HepG2 (cell line): ENCODE measurements at regions not wholly inside any gene's neighbourhood (a gene's known extent, or its start where the extent isn't known, plus 50 kb on each side); places are given as distances from the start of the nearest gene placed in this dataset.
A peak's percentile ranks its signal among the peaks of the same experiment; 100 is the strongest.

ENCODE experiments used
- ATAC-seq: fragments of 200-7000 bp; cut with Tn5 transposase; 3 replicates; pipeline ENCODE4 v1.9.1; 2020; ENCODE audit warnings: mild to moderate bottlenecking, moderate library complexity
- BruUV-seq: library from RNA; stranded (reverse); fragments of 400-500 nt; replicated peaks from 2 replicates; lab custom pipeline; 2021; lab: Mats Ljungman, UMichigan
- CTCF ChIA-PET: fragments of 300-600 bp; formaldehyde crosslinking; extraction: SDS; loops from one replicate; lab custom pipeline; 2021; ENCODE audit warnings: low total read pairs, inconsistent platforms, low intra/inter-chr PET ratio; lab: Yijun Ruan, JAX
- POLR2A ChIA-PET: fragments of 350-600 bp; sonication (Branson Sonifier 250); formaldehyde crosslinking; loops from one replicate; lab custom pipeline; 2020; ENCODE audit warnings: antibody characterized with exemption, inconsistent platforms; lab: Yijun Ruan, JAX
- DNase-seq: peaks from one replicate; pipeline ENCODE4 v3.0.0-alpha.2; 2015; ENCODE audit warnings: low spot score
- FAIRE-seq: peaks from 3 replicates; lab custom pipeline; 2011; peaks lifted over from hg19 to GRCh38; lab: Jason Lieb, UNC
- H2AFZ ChIP-seq: one replicate; pipeline ENCODE4 v1.6.1; 2011; ENCODE audit warnings: low read length, inconsistent platforms
- H3K27ac ChIP-seq: fragments of 300-600 bp; 3 replicates; pipeline ENCODE4 v1.8.0; 2011; ENCODE audit warnings: mixed run types, mild to moderate bottlenecking, mixed read lengths, low read length, inconsistent platforms; ENCODE audit not compliant: insufficient read depth; ENCODE audit errors: extremely low read length
- H3K27me3 ChIP-seq, 2 experiments: fragments of 200-600 bp in 1 of 2; 2 replicates in 1 of 2; 3 replicates in 1 of 2; pipeline versions ENCODE4 v1.6.0 to v1.8.0; 2011; ENCODE audit warnings: low read length in 2 of 2, mild to moderate bottlenecking in 2 of 2, moderate library complexity in 2 of 2, inconsistent platforms in 1 of 2; ENCODE audit not compliant: insufficient read depth in 2 of 2, control insufficient read depth in 1 of 2
- H3K36me3 ChIP-seq, 2 experiments: fragments of 200-600 bp in 1 of 2; replicated peaks in 1 of 2; 2 replicates in 1 of 2; 3 replicates in 1 of 2; pipeline versions ENCODE4 v1.5.1 to v1.8.0; 2011; ENCODE audit warnings: low read length in 2 of 2, inconsistent platforms in 1 of 2; ENCODE audit not compliant: insufficient read depth in 2 of 2, control insufficient read depth in 1 of 2
- H3K4me1 ChIP-seq: 2 replicates; pipeline ENCODE4 v1.5.1; 2012; ENCODE audit warnings: low read length, inconsistent platforms; ENCODE audit not compliant: insufficient read depth
- H3K4me2 ChIP-seq: 2 replicates; pipeline ENCODE4 v1.6.0; 2011; ENCODE audit warnings: low read depth, low read length, inconsistent platforms
- H3K4me3 ChIP-seq, 3 experiments: fragments of 200-600 bp in 1 of 3; sonication (generic), shearing (Covaris generic) in 1 of 3; replicated peaks in 1 of 3; 2 replicates each; pipeline ENCODE4 v1.5.1; 2011 to 2016; ENCODE audit warnings: low read length in 3 of 3, inconsistent platforms in 2 of 3, low read depth in 2 of 3, mild to moderate bottlenecking in 2 of 3, control low read depth in 1 of 3, mixed read lengths in 1 of 3; ENCODE audit not compliant: insufficient read depth in 1 of 3
- H3K79me2 ChIP-seq: one replicate; pipeline ENCODE4 v1.6.1; 2011; ENCODE audit warnings: low read length, inconsistent platforms; ENCODE audit not compliant: insufficient read depth
- H3K9ac ChIP-seq: 2 replicates; pipeline ENCODE4 v1.6.0; 2011; ENCODE audit warnings: mild to moderate bottlenecking, low read depth, low read length, inconsistent platforms; ENCODE audit not compliant: insufficient read depth
- H3K9me3 ChIP-seq: 2 replicates; pipeline ENCODE4 v1.5.1; 2012; ENCODE audit warnings: mild to moderate bottlenecking, low read length
- H4K20me1 ChIP-seq: 2 replicates; pipeline ENCODE4 v1.6.0; 2011; ENCODE audit warnings: inconsistent platforms, mild to moderate bottlenecking, low read length, moderate library complexity; ENCODE audit not compliant: insufficient read depth
- CBX5 ChIP-seq: sonication (generic); formaldehyde crosslinking; IDR thresholded peaks from 2 replicates; pipeline ENCODE4 v1.4.0; 2020; ENCODE audit warnings: missing genetic modification reagents, borderline replicate concordance
- HMGA1 ChIP-seq: sonication (generic); formaldehyde crosslinking; conservative IDR thresholded peaks from 2 replicates; pipeline ENCODE4 v1.4.0; 2020; ENCODE audit warnings: missing genetic modification reagents
- NFYB ChIP-seq: sonication (generic); formaldehyde crosslinking; IDR thresholded peaks from 2 replicates; pipeline ENCODE4 v1.4.0; 2020; ENCODE audit warnings: missing genetic modification reagents
- NR0B2 ChIP-seq: sonication (generic); formaldehyde crosslinking; IDR thresholded peaks from 2 replicates; pipeline ENCODE4 v1.4.0; 2020; ENCODE audit warnings: mild to moderate bottlenecking, missing genetic modification reagents
- ZBTB39 ChIP-seq: sonication (generic); formaldehyde crosslinking; IDR thresholded peaks from 2 replicates; pipeline ENCODE4 v1.5.0; 2020; ENCODE audit warnings: missing genetic modification reagents
- ZFP90 ChIP-seq: sonication (generic); formaldehyde crosslinking; IDR thresholded peaks from 2 replicates; pipeline ENCODE4 v1.8.0; 2022; ENCODE audit warnings: missing genetic modification reagents, mild to moderate bottlenecking, inconsistent platforms, borderline replicate concordance
- ZNF550 ChIP-seq: sonication (generic); formaldehyde crosslinking; IDR thresholded peaks from 2 replicates; pipeline ENCODE4 v1.4.0; 2020; ENCODE audit warnings: mild to moderate bottlenecking, missing genetic modification reagents, borderline replicate concordance
- ZSCAN31 ChIP-seq: sonication (generic); formaldehyde crosslinking; IDR thresholded peaks from 2 replicates; pipeline ENCODE4 v1.5.0; 2020; ENCODE audit warnings: low read depth, mild to moderate bottlenecking, missing genetic modification reagents
- WGBS: methylation state at CpG from one replicate; pipeline ENCODE4 v1.1.6; 2017; ENCODE audit warnings: low lambda C conversion rate; 5-methylcytosine and 5-hydroxymethylcytosine counted together
- in situ Hi-C: cut with HindIII; loops from 2 replicates; pipeline ENCODE4 v1.10.0; 2017; ENCODE audit warnings: low pct_unique_long_range_greater_than_20kb; ENCODE audit not compliant: extremely low pct_ligation_motif_present
- intact Hi-C: fragments of 100-400 bp; cut with micrococcal nuclease; formaldehyde crosslinking; loops from one replicate; pipeline ENCODE4 v1.10.0; 2022; ENCODE audit not compliant: unreplicated experiment
- TF ChIP-seq, protein P1 (sequence below), 2 experiments: sonication (generic) in 1 of 2; formaldehyde crosslinking in 1 of 2; IDR thresholded peaks; 2 replicates each; pipeline versions ENCODE4 v1.4.0 to v1.6.1; 2018 to 2020; ENCODE audit warnings: missing genetic modification reagents in 2 of 2, borderline replicate concordance in 1 of 2, low read depth in 1 of 2, mild to moderate bottlenecking in 1 of 2, missing biosample characterization in 1 of 2
- TF ChIP-seq, protein P2 (sequence below): sonication (generic); formaldehyde crosslinking; IDR thresholded peaks from 2 replicates; pipeline ENCODE4; 2020; ENCODE audit warnings: missing genetic modification reagents, mild to moderate bottlenecking, borderline replicate concordance

- CTCF ChIA-PET: no interaction called here
- WGBS: 13% methylated on average over 8 of the region's 8 CpGs
- FAIRE-seq: peak; percentile 26
- no peak for TF ChIP-seq ZBTB39 (CRISPR knock-in tag)
- no peak for TF ChIP-seq ZSCAN31 (CRISPR knock-in tag)
- TF ChIP-seq NFYB (CRISPR knock-in tag): no peak
- no peak for TF ChIP-seq ZNF550 (CRISPR knock-in tag)
- TF ChIP-seq HMGA1: no peak
- TF ChIP-seq ZFP90: no peak
- TF ChIP-seq, protein P1, sequence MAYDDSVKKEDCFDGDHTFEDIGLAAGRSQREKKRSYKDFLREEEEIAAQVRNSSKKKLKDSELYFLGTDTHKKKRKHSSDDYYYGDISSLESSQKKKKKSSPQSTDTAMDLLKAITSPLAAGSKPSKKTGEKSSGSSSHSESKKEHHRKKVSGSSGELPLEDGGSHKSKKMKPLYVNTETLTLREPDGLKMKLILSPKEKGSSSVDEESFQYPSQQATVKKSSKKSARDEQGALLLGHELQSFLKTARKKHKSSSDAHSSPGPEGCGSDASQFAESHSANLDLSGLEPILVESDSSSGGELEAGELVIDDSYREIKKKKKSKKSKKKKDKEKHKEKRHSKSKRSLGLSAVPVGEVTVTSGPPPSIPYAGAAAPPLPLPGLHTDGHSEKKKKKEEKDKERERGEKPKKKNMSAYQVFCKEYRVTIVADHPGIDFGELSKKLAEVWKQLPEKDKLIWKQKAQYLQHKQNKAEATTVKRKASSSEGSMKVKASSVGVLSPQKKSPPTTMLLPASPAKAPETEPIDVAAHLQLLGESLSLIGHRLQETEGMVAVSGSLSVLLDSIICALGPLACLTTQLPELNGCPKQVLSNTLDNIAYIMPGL (CRISPR knock-in tag; IDR thresholded peaks at IDR 0.05; ENCODE audit: borderline replicate concordance in 1 of 2, low read depth in 1 of 2): no peak
- TF ChIP-seq CBX5 (CRISPR knock-in tag): no peak
- no peak for TF ChIP-seq NR0B2
- TF ChIP-seq, protein P2, sequence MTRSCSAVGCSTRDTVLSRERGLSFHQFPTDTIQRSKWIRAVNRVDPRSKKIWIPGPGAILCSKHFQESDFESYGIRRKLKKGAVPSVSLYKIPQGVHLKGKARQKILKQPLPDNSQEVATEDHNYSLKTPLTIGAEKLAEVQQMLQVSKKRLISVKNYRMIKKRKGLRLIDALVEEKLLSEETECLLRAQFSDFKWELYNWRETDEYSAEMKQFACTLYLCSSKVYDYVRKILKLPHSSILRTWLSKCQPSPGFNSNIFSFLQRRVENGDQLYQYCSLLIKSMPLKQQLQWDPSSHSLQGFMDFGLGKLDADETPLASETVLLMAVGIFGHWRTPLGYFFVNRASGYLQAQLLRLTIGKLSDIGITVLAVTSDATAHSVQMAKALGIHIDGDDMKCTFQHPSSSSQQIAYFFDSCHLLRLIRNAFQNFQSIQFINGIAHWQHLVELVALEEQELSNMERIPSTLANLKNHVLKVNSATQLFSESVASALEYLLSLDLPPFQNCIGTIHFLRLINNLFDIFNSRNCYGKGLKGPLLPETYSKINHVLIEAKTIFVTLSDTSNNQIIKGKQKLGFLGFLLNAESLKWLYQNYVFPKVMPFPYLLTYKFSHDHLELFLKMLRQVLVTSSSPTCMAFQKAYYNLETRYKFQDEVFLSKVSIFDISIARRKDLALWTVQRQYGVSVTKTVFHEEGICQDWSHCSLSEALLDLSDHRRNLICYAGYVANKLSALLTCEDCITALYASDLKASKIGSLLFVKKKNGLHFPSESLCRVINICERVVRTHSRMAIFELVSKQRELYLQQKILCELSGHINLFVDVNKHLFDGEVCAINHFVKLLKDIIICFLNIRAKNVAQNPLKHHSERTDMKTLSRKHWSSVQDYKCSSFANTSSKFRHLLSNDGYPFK (CRISPR knock-in tag): no peak
Measured at GRCh38 chr2:234676783-234677450, 180.0 kb upstream of the ARL4C start.

More at GRCh38 chr2:234676783-234677450, 180.0 kb upstream of the ARL4C start:
- no peak overlapping the region for H2AFZ ChIP-seq
- ATAC-seq (peak; percentile 9), DNase-seq (peak; percentile 94)
- peak overlapping the region; percentile 94 for H3K27ac ChIP-seq
- H3K4me3 ChIP-seq: peak overlapping the region; percentile 4 to 39 (median 17); a peak in 3 of 6 replicates
- no peaks in the 10 kb centered on the region for H3K27me3 ChIP-seq
- POLR2A ChIA-PET: interaction anchor here (1.0 to 11.7 kb wide), 20 partner anchors 10 to 865 kb away, joined by 3 to 484 read pairs (median 5); no protein-coding TSS in a partner anchor
- H3K4me2 ChIP-seq: peak overlapping the region; percentile 76
- H4K20me1 ChIP-seq: no peaks in the 10 kb centered on the region
- H3K4me1 ChIP-seq: peaks cover 96% of the 10 kb centered on the region
- no peaks in the 10 kb centered on the region for H3K36me3 ChIP-seq
- no peaks in the 10 kb centered on the region for H3K9me3 ChIP-seq
- no peaks in the 10 kb centered on the region for H3K79me2 ChIP-seq
- intact Hi-C loops (loop anchor here (2.0 to 5.0 kb wide), 3 partner anchors 16 to 275 kb away; partner anchors contain the start of gene SH3BP4), in situ Hi-C loops (no loop called here)
- peak overlapping the region; percentile 84 for H3K9ac ChIP-seq
- TSS peak; percentile 85 for BruUV-seq
